ENCODE measurements at regions not wholly inside any gene's neighbourhood (a gene's known extent, or its start where the extent isn't known, plus 50 kb on each side); places are given as distances from the start of the nearest gene placed in this dataset.

DNA sequence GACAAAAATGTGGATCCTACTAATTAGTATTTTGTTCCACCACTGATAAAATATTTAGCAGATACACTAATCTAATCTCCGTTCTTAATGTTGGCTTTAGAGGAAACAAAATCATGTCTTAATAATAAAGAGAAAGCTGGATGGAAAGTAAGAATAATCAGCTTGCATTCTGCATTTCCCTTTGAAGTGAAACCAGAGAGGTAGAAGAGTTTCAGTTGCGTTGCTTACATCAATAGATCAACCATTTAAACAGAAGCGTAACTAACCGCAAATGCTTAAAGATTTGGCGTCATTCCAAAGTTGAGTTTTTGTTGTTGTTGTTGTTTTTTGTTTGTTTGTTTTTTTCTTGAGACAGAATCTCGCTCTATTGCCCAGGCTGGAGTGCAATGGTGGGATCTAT, 168.9 kb downstream of the TRIML1 start:
- TF ChIP-seq, protein P1, sequence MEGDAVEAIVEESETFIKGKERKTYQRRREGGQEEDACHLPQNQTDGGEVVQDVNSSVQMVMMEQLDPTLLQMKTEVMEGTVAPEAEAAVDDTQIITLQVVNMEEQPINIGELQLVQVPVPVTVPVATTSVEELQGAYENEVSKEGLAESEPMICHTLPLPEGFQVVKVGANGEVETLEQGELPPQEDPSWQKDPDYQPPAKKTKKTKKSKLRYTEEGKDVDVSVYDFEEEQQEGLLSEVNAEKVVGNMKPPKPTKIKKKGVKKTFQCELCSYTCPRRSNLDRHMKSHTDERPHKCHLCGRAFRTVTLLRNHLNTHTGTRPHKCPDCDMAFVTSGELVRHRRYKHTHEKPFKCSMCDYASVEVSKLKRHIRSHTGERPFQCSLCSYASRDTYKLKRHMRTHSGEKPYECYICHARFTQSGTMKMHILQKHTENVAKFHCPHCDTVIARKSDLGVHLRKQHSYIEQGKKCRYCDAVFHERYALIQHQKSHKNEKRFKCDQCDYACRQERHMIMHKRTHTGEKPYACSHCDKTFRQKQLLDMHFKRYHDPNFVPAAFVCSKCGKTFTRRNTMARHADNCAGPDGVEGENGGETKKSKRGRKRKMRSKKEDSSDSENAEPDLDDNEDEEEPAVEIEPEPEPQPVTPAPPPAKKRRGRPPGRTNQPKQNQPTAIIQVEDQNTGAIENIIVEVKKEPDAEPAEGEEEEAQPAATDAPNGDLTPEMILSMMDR (IDR thresholded peaks at IDR 0.05): no peak
- TF ChIP-seq POLR2A (IDR thresholded peaks at IDR 0.05) (no peak), POLR2AphosphoS5 (IDR thresholded peaks at IDR 0.05; ENCODE audit: insufficient read depth in 1 of 2, low read depth in 1 of 2) (no peak)
